ENCODE measurements at regions not wholly inside any gene's neighbourhood (a gene's known extent, or its start where the extent isn't known, plus 50 kb on each side); places are given as distances from the start of the nearest gene placed in this dataset.
A peak's percentile ranks its signal among the peaks of the same experiment; 100 is the strongest.

- no peaks in the 10 kb centered on the region for H3K36me3 ChIP-seq (ENCODE audit: low read depth, missing control alignments)
- no peak overlapping the region for H3K4me3 ChIP-seq
- H3K4me1 ChIP-seq: peaks cover 6% of the 10 kb centered on the region
- TF ChIP-seq CTCF (IDR thresholded peaks at IDR 0.05): no peak
- no peak for TF ChIP-seq POLR2A (IDR thresholded peaks at IDR 0.05)
- H3K9me3 ChIP-seq: no peaks in the 10 kb centered on the region
- no peak for DNase-seq
- no peak overlapping the region for H3K27ac ChIP-seq
- intact Hi-C loops (cut with DNase I; ENCODE audit: low total_unique reads): no loop called here
- WGBS, 2 donors: 87 to 88% methylated on average over 3 of the region's 3 CpGs
- H3K27me3 ChIP-seq: no peaks in the 10 kb centered on the region
These were observed 52.4 kb downstream of the ATOSA start for GRCh38 chr15:52626671-52627369.

DNA sequence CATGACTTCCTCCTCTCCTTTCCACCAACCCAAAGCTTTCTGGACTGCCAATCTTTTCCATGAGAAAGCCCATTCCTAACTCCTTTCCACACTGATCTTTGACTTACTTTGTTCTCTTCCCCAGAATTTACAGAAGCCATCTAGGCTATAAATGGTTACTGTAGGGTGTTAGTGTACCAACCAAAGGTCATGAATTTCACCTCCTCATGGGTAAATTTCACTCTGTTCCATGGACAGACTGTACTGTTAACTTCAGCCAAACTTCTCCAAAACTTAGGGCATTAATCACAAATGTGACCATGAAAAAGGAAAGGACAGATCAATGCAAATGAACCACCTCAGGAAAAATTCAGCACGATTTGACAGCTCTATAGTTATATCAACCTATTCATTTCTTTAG, 54.9 kb downstream of the ATOSA start:
- Histone ChIP-seq H3K27ac (peak overlapping the region in 1 of 2 donors; percentile 6), H3K9me3 (no peaks in the 10 kb centered on the region), H3K4me1 (peaks cover 6% of the 10 kb centered on the region), H3K27me3 (no peaks in the 10 kb centered on the region), H3K36me3 (ENCODE audit: low read depth, missing control alignments) (no peaks in the 10 kb centered on the region), H3K4me3 (no peak overlapping the region)
- no peak for DNase-seq
- 57 to 74% methylated on average over 1 of the region's 1 CpG for WGBS, 2 donors
- intact Hi-C loops (cut with DNase I; ENCODE audit: low total_unique reads): no loop called here
- no peak for TF ChIP-seq POLR2A (IDR thresholded peaks at IDR 0.05)
- no peak for TF ChIP-seq CTCF (IDR thresholded peaks at IDR 0.05)

DNA sequence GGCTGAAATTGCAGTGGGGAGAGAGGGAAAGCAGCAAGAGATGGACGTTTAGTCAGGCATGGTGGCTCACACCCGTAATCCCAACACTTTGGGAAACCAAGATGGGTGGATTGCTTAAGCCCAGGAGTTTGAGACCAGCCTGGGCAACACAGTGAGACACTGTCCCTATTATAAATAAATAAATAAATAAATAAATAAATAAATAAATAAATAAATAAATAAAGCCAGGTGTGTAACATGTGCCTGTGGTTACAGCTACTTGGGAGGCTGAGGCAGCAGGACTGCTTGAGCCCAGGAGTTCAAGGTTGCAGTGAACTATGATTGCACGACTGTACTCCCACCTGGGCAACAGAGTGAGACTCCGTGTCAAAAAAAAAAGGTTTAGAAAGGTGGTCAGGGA, 54.0 kb upstream of the ARPP19 start:
- intact Hi-C loops (cut with DNase I; ENCODE audit: low total_unique reads): no loop called here
- 82 to 83% methylated on average over 4 of the region's 4 CpGs for WGBS, 2 donors
- Histone ChIP-seq H3K27me3 (no peaks in the 10 kb centered on the region), H3K9me3 (no peaks in the 10 kb centered on the region), H3K36me3 (ENCODE audit: low read depth, missing control alignments) (no peaks in the 10 kb centered on the region), H3K4me1 (peaks cover 6% of the 10 kb centered on the region), H3K4me3 (no peak overlapping the region), H3K27ac (no peak overlapping the region)
- no peak for DNase-seq
- TF ChIP-seq POLR2A (IDR thresholded peaks at IDR 0.05): no peak
- TF ChIP-seq CTCF (IDR thresholded peaks at IDR 0.05): no peak

GRCh38 chr15:52620496-52620895, 51.7 kb upstream of the ARPP19 start:
- intact Hi-C loops (cut with DNase I; ENCODE audit: low total_unique reads): no loop called here
- H3K27ac ChIP-seq: no peak overlapping the region
- H3K4me1 ChIP-seq: no peaks in the 10 kb centered on the region
- H3K4me3 ChIP-seq: no peak overlapping the region
- no peak for TF ChIP-seq CTCF (IDR thresholded peaks at IDR 0.05)
- no peak for TF ChIP-seq POLR2A (IDR thresholded peaks at IDR 0.05)
- H3K9me3 ChIP-seq: no peaks in the 10 kb centered on the region
- H3K27me3 ChIP-seq: no peaks in the 10 kb centered on the region
- no peak for DNase-seq
- 85 to 93% methylated on average over 4 of the region's 4 CpGs for WGBS, 2 donors
- H3K36me3 ChIP-seq (ENCODE audit: low read depth, missing control alignments): no peaks in the 10 kb centered on the region

Measured in testis (tissue), 2 donors.